ENCODE measurements at regions not wholly inside any gene's neighbourhood (a gene's known extent, or its start where the extent isn't known, plus 50 kb on each side); places are given as distances from the start of the nearest gene placed in this dataset.

GRCh38 chr6:82033631-82034211, 213.8 kb downstream of the IBTK start:
- Histone ChIP-seq H2AFZ (ENCODE audit: low read length) (no peak overlapping the region), H2AK5ac (ENCODE audit: low read depth, low read length) (no peak overlapping the region), H3K79me1 (ENCODE audit: low read depth, low read length) (no peaks in the 10 kb centered on the region), H3K4me3 (ENCODE audit: extremely low read depth in 1 of 4, insufficient read depth in 2 of 4, low read depth in 3 of 4, low read length in 4 of 4) (no peak overlapping the region), H3K14ac (ENCODE audit: insufficient read length) (no peak overlapping the region), H3K9ac (replicated peaks in 1 of 4; ENCODE audit: extremely low read depth in 1 of 4, low read depth in 3 of 4, low read length in 3 of 4) (peak overlapping the region in 1 of 4 experiments; percentile 11; a peak in 1 of 7 replicates), H3K27me3 (replicated peaks in 1 of 4; ENCODE audit: control insufficient read depth in 3 of 4, extremely low read depth in 1 of 4, insufficient read depth in 3 of 4, low read length in 3 of 4) (no peaks in the 10 kb centered on the region), H3K36me3 (ENCODE audit: control insufficient read depth in 2 of 4, insufficient read depth in 4 of 4, low read length in 3 of 4) (no peaks in the 10 kb centered on the region), H3K23me2 (ENCODE audit: low read depth, low read length) (no peaks in the 10 kb centered on the region), H2BK12ac (ENCODE audit: low read depth, low read length) (no peak overlapping the region), H4K91ac (replicated peaks; ENCODE audit: insufficient read length, low read length) (no peak overlapping the region), H4K20me1 (replicated peaks in 1 of 2; ENCODE audit: control insufficient read depth in 1 of 2, insufficient read depth in 2 of 2, low read length in 2 of 2) (no peaks in the 10 kb centered on the region), H3K9me3 (ENCODE audit: insufficient read depth in 2 of 2, low read depth in 1 of 2, low read length in 1 of 2) (no peaks in the 10 kb centered on the region), H3K4me2 (ENCODE audit: insufficient read depth in 1 of 2, low read depth in 2 of 2, low read length in 2 of 2) (no peak overlapping the region), H3K79me2 (ENCODE audit: control insufficient read depth in 1 of 2, insufficient read depth in 2 of 2, low read length in 2 of 2) (no peaks in the 10 kb centered on the region), H3K4me1 (replicated peaks in 1 of 4; ENCODE audit: control insufficient read depth in 3 of 4, insufficient read depth in 4 of 4, low read length in 3 of 4) (no peaks in the 10 kb centered on the region), H4K5ac (ENCODE audit: insufficient read length, low read depth, low read length) (no peak overlapping the region), H4K8ac (ENCODE audit: extremely low read depth, insufficient read depth, low read length) (no peak overlapping the region), H2BK5ac (ENCODE audit: low read depth, low read length) (no peak overlapping the region), H2BK120ac (replicated peaks; ENCODE audit: low read depth, low read length) (no peak overlapping the region), H2BK20ac (ENCODE audit: low read length) (no peak overlapping the region), H3K27ac (ENCODE audit: low read depth, low read length) (no peak overlapping the region), H3K23ac (ENCODE audit: insufficient read length) (no peak overlapping the region), H3K56ac (replicated peaks; ENCODE audit: insufficient read length, low read depth, low read length) (no peak overlapping the region), H2BK15ac (ENCODE audit: low read length) (no peak overlapping the region), H3K18ac (ENCODE audit: extremely low read depth, low read length) (no peak overlapping the region), H3K4ac (replicated peaks; ENCODE audit: insufficient read length, low read depth, low read length) (no peak overlapping the region)
- FAIRE-seq (no peak), DNase-seq (ENCODE audit: low read depth in 1 of 2, low spot score in 2 of 2) (no peak)
- ChIA-PET POLR2A (ENCODE audit: partially characterized antibody) (no interaction called here), CTCF (ENCODE audit: partially characterized antibody) (interaction anchor here (1.2 kb wide), 1 partner anchor 11 kb away, joined by 3 read pairs; no protein-coding TSS in a partner anchor)
- 84% methylated on average over 3 of the region's 3 CpGs; no CpG with 5 or more reads in 1 of the 2 experiments for WGBS, 2 experiments (ENCODE audit: extremely low coverage in 1 of 2, insufficient coverage in 1 of 2, insufficient read length in 1 of 2, insufficient replicate concordance in 2 of 2, low coverage in 1 of 2, low lambda C conversion rate in 2 of 2, missing lambda C conversion rate in 1 of 2)
- TF ChIP-seq RAD21 (IDR thresholded peaks at IDR 0.05 in 1 of 2, conservative IDR thresholded peaks at IDR 0.05 in 1 of 2; ENCODE audit: low read depth in 2 of 2, low read length in 2 of 2) (no peak), MAFK (IDR thresholded peaks at IDR 0.05; ENCODE audit: low read depth, low read length) (no peak), SP2 (IDR thresholded peaks at IDR 0.05; ENCODE audit: low read length) (no peak), TAF1 (IDR thresholded peaks at IDR 0.05; ENCODE audit: low read depth, low read length) (no peak), CHD1 (IDR thresholded peaks at IDR 0.05; ENCODE audit: low read depth, low read length) (no peak), FOSL1 (IDR thresholded peaks at IDR 0.05; ENCODE audit: insufficient read depth, low read depth, low read length) (no peak), CBX8 (IDR thresholded peaks at IDR 0.05; ENCODE audit: borderline replicate concordance, low read depth, low read length) (no peak), SIN3A (conservative IDR thresholded peaks at IDR 0.05 in 1 of 2, IDR thresholded peaks at IDR 0.05 in 1 of 2; ENCODE audit: low read depth in 1 of 2, low read length in 2 of 2) (no peak), NRF1 (IDR thresholded peaks at IDR 0.05; ENCODE audit: low read depth, low read length) (no peak), NANOG (IDR thresholded peaks at IDR 0.05; ENCODE audit: insufficient read depth, low read depth, low read length, poor library complexity, severe bottlenecking) (no peak)
- TF ChIP-seq, protein P1, sequence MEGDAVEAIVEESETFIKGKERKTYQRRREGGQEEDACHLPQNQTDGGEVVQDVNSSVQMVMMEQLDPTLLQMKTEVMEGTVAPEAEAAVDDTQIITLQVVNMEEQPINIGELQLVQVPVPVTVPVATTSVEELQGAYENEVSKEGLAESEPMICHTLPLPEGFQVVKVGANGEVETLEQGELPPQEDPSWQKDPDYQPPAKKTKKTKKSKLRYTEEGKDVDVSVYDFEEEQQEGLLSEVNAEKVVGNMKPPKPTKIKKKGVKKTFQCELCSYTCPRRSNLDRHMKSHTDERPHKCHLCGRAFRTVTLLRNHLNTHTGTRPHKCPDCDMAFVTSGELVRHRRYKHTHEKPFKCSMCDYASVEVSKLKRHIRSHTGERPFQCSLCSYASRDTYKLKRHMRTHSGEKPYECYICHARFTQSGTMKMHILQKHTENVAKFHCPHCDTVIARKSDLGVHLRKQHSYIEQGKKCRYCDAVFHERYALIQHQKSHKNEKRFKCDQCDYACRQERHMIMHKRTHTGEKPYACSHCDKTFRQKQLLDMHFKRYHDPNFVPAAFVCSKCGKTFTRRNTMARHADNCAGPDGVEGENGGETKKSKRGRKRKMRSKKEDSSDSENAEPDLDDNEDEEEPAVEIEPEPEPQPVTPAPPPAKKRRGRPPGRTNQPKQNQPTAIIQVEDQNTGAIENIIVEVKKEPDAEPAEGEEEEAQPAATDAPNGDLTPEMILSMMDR (IDR thresholded peaks at IDR 0.05; ENCODE audit: control extremely low read depth in 1 of 3, insufficient read depth in 1 of 3, low read depth in 1 of 3, low read length in 3 of 3), result no peak

All from H1 (cell line).